ENCODE measurements at regions not wholly inside any gene's neighbourhood (a gene's known extent, or its start where the extent isn't known, plus 50 kb on each side); places are given as distances from the start of the nearest gene placed in this dataset.

DNA sequence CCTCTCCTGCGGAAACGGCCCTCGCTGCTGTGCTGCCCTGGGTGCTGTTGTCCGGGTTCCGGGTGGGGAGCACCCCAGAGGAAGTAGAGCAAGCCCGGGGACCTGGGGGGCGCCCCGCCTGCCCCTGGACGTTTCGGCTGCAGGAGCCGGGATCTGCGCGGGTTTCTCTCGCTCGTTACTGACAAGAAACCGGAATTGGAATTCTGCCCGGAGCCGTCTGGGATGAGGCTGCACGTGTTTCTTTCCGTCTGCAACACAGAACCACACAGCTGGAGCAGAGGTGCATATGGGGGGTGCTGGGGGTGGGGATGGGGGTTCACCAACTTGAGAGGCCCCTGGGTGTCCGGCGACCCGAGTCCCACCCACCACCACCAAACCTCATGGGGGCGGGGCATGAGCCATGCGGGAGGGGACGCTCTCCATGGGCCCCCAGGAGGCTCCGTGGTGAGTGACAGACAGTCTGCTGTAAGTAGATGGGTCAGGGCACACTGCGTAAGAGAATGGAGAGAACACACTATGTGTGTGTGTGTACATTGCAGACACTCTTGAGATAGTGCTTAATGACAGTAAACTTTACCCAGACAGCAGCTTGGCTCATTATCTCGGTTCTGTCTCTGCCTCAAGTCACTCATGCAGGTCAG lies 261.4 kb upstream of the C1orf174 start:
- intact Hi-C loops (cut with DNase I), result no loop called here
- Histone ChIP-seq H3K36me3 (no peaks in the 10 kb centered on the region), H3K4me3 (replicated peaks in 1 of 3) (no peak overlapping the region), H3K4me1 (no peaks in the 10 kb centered on the region), H3K9me3 (no peaks in the 10 kb centered on the region), H3K27ac (no peak overlapping the region), H3K27me3 (no peaks in the 10 kb centered on the region)
- WGBS, 2 donors, result 61 to 66% methylated on average over 7 to 10 of the region's 29 CpGs
- TF ChIP-seq, protein P1, sequence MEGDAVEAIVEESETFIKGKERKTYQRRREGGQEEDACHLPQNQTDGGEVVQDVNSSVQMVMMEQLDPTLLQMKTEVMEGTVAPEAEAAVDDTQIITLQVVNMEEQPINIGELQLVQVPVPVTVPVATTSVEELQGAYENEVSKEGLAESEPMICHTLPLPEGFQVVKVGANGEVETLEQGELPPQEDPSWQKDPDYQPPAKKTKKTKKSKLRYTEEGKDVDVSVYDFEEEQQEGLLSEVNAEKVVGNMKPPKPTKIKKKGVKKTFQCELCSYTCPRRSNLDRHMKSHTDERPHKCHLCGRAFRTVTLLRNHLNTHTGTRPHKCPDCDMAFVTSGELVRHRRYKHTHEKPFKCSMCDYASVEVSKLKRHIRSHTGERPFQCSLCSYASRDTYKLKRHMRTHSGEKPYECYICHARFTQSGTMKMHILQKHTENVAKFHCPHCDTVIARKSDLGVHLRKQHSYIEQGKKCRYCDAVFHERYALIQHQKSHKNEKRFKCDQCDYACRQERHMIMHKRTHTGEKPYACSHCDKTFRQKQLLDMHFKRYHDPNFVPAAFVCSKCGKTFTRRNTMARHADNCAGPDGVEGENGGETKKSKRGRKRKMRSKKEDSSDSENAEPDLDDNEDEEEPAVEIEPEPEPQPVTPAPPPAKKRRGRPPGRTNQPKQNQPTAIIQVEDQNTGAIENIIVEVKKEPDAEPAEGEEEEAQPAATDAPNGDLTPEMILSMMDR (IDR thresholded peaks at IDR 0.05), result no peak
- TF ChIP-seq POLR2A (IDR thresholded peaks at IDR 0.05), result no peak
- DNase-seq, result no peak

DNA sequence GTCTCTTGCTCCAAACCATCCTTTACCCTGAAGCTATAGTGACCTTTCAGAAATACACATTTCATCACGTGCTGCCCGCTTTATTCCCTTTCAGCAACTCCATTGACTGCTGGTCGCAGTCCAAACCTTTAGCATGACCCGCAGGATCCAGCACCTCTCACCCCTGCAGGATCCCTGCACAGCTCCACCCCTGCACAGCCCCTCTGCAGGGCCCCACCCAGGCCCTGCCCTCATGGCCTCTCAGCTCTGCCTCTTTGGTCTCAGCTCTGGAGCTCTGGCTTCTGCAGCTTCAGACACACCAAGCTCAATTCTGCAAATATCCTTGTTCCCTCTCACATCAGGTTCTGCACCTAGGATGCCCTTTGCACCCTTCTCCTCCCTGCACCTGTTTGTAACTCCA lies 264.9 kb upstream of the C1orf174 start:
- no peaks in the 10 kb centered on the region for H3K4me1 ChIP-seq
- DNase-seq, result no peak
- no peaks in the 10 kb centered on the region for H3K9me3 ChIP-seq
- TF ChIP-seq, protein P1 (IDR thresholded peaks at IDR 0.05), result no peak
- TF ChIP-seq POLR2A (IDR thresholded peaks at IDR 0.05), result no peak
- no peak overlapping the region for H3K4me3 ChIP-seq (replicated peaks in 1 of 3)
- intact Hi-C loops (cut with DNase I), result no loop called here
- H3K36me3 ChIP-seq, result no peaks in the 10 kb centered on the region
- WGBS, 2 donors, result 65 to 78% methylated on average over 4 of the region's 4 CpGs
- no peak overlapping the region for H3K27ac ChIP-seq
- H3K27me3 ChIP-seq, result no peaks in the 10 kb centered on the region

DNA sequence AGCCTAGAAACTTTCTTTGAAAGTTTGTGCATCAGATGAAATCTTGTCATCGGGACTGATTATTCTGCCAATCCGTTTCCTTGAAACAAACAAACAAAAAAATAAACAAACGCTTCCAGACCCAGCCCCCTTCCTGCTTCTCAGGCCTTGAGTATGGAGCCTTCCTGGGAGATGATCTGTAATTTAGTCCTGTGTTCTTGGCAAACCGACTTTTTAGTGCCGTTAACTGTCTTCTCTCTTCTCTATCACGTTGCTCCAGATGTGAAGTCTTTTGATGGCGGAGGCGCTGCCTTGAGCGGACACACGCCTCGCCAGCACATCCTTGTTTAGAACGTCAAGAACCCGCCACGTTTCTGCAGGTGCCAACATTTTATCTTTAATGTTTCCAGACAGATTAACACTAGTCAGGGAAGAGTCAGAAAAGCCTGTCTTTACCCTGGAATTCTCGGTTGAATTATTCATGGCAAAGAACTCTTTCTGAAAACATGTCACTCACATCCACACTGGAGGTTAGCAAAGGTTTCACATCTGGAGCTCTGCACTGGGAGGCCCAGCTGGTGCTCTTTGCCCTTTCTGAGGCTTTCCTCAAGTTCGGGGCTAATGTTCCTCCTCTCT lies 265.7 kb upstream of the C1orf174 start:
- Histone ChIP-seq H3K36me3 (no peaks in the 10 kb centered on the region), H3K27ac (no peak overlapping the region), H3K4me3 (replicated peaks in 1 of 3) (no peak overlapping the region), H3K4me1 (no peaks in the 10 kb centered on the region), H3K27me3 (no peaks in the 10 kb centered on the region), H3K9me3 (no peaks in the 10 kb centered on the region)
- no peak for DNase-seq
- WGBS, 2 donors, result 72 to 76% methylated on average over 16 of the region's 16 CpGs
- TF ChIP-seq POLR2A (IDR thresholded peaks at IDR 0.05), result no peak
- TF ChIP-seq, protein P1 (IDR thresholded peaks at IDR 0.05), result no peak
- intact Hi-C loops (cut with DNase I), result no loop called here

DNA sequence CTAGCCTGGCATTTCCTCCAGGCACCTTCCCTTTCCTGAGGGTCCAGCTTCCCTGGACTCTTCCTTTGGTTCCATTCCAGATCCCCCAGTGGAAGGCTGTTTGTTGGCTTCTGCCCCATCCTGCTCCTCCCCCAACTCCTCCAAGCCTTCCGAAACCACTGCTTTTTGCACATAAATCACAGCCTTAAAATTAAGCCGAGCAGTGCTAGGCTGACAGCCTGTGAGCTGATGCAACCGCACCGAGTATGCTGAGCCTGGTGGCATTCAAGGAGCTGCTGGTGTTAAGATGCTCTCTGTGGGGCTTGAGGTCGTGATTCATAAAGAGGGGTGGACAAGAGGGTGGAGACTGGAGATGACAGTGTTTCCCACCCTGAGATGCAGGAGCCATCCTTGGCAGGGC lies 266.6 kb upstream of the C1orf174 start:
- no peak overlapping the region for H3K4me3 ChIP-seq (replicated peaks in 1 of 3)
- no peaks in the 10 kb centered on the region for H3K4me1 ChIP-seq
- WGBS, 2 donors, result 58 to 72% methylated on average over 5 of the region's 5 CpGs
- no peaks in the 10 kb centered on the region for H3K9me3 ChIP-seq
- intact Hi-C loops (cut with DNase I), result no loop called here
- no peak for TF ChIP-seq POLR2A (IDR thresholded peaks at IDR 0.05)
- TF ChIP-seq, protein P1 (IDR thresholded peaks at IDR 0.05), result no peak
- no peak for DNase-seq
- no peak overlapping the region for H3K27ac ChIP-seq
- no peaks in the 10 kb centered on the region for H3K36me3 ChIP-seq
- H3K27me3 ChIP-seq, result no peaks in the 10 kb centered on the region

DNA sequence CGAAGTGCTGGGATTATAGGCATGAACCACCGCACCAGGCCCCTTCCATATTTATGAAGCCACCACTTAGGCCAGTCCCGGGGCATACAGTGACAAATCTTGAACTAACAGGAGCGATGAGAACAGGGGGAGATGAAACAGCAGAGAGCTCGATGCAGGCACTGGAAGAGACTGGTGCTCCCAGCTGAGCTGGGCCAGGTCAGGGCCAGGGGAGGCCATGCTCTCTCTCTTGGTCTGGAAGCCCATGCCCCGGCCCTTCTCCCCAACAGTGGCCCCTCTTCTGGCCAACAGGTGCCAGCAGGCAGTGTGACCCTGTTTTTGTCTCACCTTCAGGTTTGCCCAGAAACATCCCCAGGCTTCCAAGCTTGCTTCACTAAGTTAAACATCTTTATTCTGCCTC lies 269.9 kb upstream of the C1orf174 start:
- Histone ChIP-seq H3K4me1 (no peaks in the 10 kb centered on the region), H3K27me3 (no peaks in the 10 kb centered on the region), H3K9me3 (no peaks in the 10 kb centered on the region), H3K4me3 (replicated peaks in 1 of 3) (no peak overlapping the region), H3K36me3 (no peaks in the 10 kb centered on the region), H3K27ac (no peak overlapping the region)
- DNase-seq, result no peak
- intact Hi-C loops (cut with DNase I), result no loop called here
- TF ChIP-seq, protein P1 (IDR thresholded peaks at IDR 0.05), result no peak
- TF ChIP-seq POLR2A (IDR thresholded peaks at IDR 0.05), result no peak
- WGBS, 2 donors, result 85 to 93% methylated on average over 5 to 6 of the region's 6 CpGs

Measured in thyroid gland (tissue), 4 donors.